Upper lobe of right lung (tissue), 1 donor: ENCODE measurements at regions not wholly inside any gene's neighbourhood (a gene's known extent, or its start where the extent isn't known, plus 50 kb on each side); places are given as distances from the start of the nearest gene placed in this dataset.
A peak's percentile ranks its signal among the peaks of the same experiment; 100 is the strongest.

ENCODE experiments used
- ATAC-seq: fragments of 200-7000 bp; cut with Tn5 transposase; one replicate; pipeline ENCODE4 v1.9.1; 2020; ENCODE audit warnings: mild to moderate bottlenecking, moderate library complexity
- DNase-seq: peaks from one replicate; pipeline ENCODE4 v3.0.0-alpha.2; 2020
- H3K27ac ChIP-seq: fragments of 200-600 bp; one replicate; pipeline ENCODE4 v1.8.0; 2022
- H3K27me3 ChIP-seq: fragments of 200-600 bp; one replicate; pipeline ENCODE4 v1.8.0; 2022; ENCODE audit warnings: mild to moderate bottlenecking
- H3K36me3 ChIP-seq: fragments of 200-600 bp; one replicate; pipeline ENCODE4 v1.8.0; 2022
- H3K4me1 ChIP-seq: fragments of 200-600 bp; one replicate; pipeline ENCODE4 v1.8.0; 2022
- H3K4me3 ChIP-seq: fragments of 200-600 bp; one replicate; pipeline ENCODE4 v1.8.0; 2022; ENCODE audit warnings: mild to moderate bottlenecking
- H3K9me3 ChIP-seq: fragments of 200-600 bp; one replicate; pipeline ENCODE4 v1.8.0; 2022
- intact Hi-C: fragments of 100-400 bp; cut with DNase I; formaldehyde crosslinking; loops from one replicate; pipeline ENCODE4 v1.11.0; 2022
- TF ChIP-seq, protein P1 (sequence below): fragments of 200-600 bp; IDR thresholded peaks from one replicate; pipeline ENCODE4 v1.8.0; 2022; ENCODE audit warnings: antibody characterized with exemption
- donor health status: DM: no; HTN: yes; CAD: no; lungs with severe emphysema.

GRCh38 chr3:159560214-159560979, 428.2 kb upstream of the IL12A start:
- Histone ChIP-seq H3K27ac (no peak overlapping the region), H3K36me3 (no peaks in the 10 kb centered on the region), H3K4me3 (no peak overlapping the region), H3K9me3 (no peaks in the 10 kb centered on the region), H3K27me3 (no peaks in the 10 kb centered on the region), H3K4me1 (no peaks in the 10 kb centered on the region)
- DNase-seq (no peak), ATAC-seq (no peak)
- TF ChIP-seq, protein P1, sequence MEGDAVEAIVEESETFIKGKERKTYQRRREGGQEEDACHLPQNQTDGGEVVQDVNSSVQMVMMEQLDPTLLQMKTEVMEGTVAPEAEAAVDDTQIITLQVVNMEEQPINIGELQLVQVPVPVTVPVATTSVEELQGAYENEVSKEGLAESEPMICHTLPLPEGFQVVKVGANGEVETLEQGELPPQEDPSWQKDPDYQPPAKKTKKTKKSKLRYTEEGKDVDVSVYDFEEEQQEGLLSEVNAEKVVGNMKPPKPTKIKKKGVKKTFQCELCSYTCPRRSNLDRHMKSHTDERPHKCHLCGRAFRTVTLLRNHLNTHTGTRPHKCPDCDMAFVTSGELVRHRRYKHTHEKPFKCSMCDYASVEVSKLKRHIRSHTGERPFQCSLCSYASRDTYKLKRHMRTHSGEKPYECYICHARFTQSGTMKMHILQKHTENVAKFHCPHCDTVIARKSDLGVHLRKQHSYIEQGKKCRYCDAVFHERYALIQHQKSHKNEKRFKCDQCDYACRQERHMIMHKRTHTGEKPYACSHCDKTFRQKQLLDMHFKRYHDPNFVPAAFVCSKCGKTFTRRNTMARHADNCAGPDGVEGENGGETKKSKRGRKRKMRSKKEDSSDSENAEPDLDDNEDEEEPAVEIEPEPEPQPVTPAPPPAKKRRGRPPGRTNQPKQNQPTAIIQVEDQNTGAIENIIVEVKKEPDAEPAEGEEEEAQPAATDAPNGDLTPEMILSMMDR, result no peak
- intact Hi-C loops, result no loop called here

DNA sequence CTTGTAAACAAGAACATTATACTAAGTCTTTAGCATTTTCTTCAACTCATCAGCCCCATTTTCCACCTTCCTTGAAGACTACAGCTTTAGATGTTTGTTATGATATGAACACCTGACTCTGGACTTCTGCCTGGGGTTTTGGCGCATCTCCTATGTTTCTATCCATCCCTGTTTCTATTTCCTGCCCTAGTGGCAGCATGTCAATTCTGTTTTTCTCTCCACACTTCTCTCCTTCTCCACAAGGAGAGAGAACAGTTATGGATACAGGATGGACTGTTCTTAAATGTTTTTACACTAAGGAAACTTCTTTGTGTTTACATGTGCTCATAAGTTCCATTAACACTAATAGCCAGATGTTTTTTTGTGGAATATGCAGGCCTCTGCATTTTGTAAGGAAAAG, 423.3 kb upstream of the IL12A start:
- DNase-seq, result no peak
- Histone ChIP-seq H3K9me3 (no peaks in the 10 kb centered on the region), H3K27me3 (no peaks in the 10 kb centered on the region), H3K27ac (no peak overlapping the region), H3K4me1 (no peaks in the 10 kb centered on the region), H3K36me3 (no peaks in the 10 kb centered on the region), H3K4me3 (no peak overlapping the region)
- intact Hi-C loops, result no loop called here
- ATAC-seq, result no peak
- TF ChIP-seq, protein P1, result no peak

DNA sequence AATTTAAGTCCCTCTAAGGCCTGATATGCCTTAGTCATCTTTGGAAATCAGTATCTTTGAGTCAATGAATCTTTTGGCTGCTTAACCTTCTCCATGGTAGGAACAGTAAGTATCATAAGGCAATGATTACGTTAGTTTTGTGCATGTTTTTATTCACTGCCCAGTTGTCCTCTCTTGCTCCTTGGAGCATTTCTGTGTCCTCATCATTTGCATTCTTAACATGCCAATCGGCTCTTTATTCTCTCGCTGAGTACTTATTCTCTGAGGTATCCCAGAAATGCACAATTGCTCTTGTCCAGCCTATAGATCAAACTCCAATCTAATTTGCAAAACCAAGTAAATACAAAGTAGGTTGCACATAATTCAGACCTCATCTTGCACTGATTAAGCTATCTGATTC, 405.0 kb upstream of the IL12A start:
- Histone ChIP-seq H3K27ac (no peak overlapping the region), H3K9me3 (no peaks in the 10 kb centered on the region), H3K4me1 (no peaks in the 10 kb centered on the region), H3K36me3 (no peaks in the 10 kb centered on the region), H3K27me3 (no peaks in the 10 kb centered on the region), H3K4me3 (no peak overlapping the region)
- TF ChIP-seq, protein P1, result no peak
- no peak for ATAC-seq
- intact Hi-C loops, result no loop called here
- DNase-seq, result no peak

GRCh38 chr3:159584421-159584820, 404.2 kb upstream of the IL12A start:
- DNase-seq, result no peak
- Histone ChIP-seq H3K36me3 (no peaks in the 10 kb centered on the region), H3K27ac (no peak overlapping the region), H3K27me3 (no peaks in the 10 kb centered on the region), H3K9me3 (no peaks in the 10 kb centered on the region), H3K4me3 (no peak overlapping the region), H3K4me1 (no peaks in the 10 kb centered on the region)
- TF ChIP-seq, protein P1, result no peak
- intact Hi-C loops, result no loop called here
- ATAC-seq, result no peak

GRCh38 chr3:159586571-159587202, 401.9 kb upstream of the IL12A start:
- no peaks in the 10 kb centered on the region for H3K9me3 ChIP-seq
- no peak overlapping the region for H3K4me3 ChIP-seq
- no peak for DNase-seq
- no peaks in the 10 kb centered on the region for H3K36me3 ChIP-seq
- ATAC-seq, result no peak
- no peak overlapping the region for H3K27ac ChIP-seq
- H3K4me1 ChIP-seq, result no peaks in the 10 kb centered on the region
- TF ChIP-seq, protein P1, result peak; percentile 20
- H3K27me3 ChIP-seq, result no peaks in the 10 kb centered on the region
- intact Hi-C loops, result no loop called here
